ENCODE measurements at regions not wholly inside any gene's neighbourhood (a gene's known extent, or its start where the extent isn't known, plus 50 kb on each side); places are given as distances from the start of the nearest gene placed in this dataset.

DNA sequence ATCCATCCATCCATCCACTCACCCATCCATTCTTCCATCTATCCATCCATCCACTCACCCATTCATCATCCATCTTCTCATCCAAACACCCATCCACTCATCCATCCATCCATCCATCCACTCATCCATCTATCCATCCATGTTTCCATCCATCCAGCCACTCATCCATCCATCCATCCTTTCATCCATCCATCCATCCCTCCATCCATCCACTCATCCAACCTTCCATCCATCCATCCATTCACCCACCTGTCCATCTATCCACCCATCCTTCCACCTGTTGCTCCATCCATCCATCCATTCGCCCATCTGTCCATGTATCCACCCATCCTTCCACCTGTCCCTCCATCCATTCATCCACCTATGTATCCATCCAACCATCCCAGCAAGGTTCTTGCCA lies 378.4 kb upstream of the PFKP start:
- DNase-seq = no peak

- DNase-seq = no peak
Observed at GRCh38 chr10:2686691-2687090, 380.7 kb upstream of the PFKP start.

GRCh38 chr10:2682491-2682890 lies 384.9 kb upstream of the PFKP start:
- no peak for DNase-seq

DNA sequence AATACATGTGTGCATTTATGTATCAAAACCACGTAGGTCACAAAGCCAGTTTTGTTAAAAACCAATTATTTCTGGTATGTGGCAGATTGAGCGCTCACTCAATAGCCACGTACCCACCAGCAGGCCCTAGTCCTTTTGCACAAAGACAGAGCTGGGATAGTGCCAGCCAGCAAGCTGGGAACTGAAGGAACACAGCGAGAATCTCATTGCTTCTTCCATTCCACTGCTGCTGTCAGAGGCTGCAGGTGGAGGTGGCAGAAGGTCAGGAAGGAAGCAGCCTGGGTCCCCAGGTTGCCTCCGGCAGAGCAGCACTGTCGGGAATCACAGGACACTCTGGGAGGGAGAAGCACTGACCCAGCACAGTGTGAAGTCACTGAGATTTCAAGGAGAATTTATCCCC lies 385.5 kb upstream of the PFKP start:
- DNase-seq = no peak

- no peak for DNase-seq
Observed at GRCh38 chr10:2680821-2681220, 386.5 kb upstream of the PFKP start.

DNA sequence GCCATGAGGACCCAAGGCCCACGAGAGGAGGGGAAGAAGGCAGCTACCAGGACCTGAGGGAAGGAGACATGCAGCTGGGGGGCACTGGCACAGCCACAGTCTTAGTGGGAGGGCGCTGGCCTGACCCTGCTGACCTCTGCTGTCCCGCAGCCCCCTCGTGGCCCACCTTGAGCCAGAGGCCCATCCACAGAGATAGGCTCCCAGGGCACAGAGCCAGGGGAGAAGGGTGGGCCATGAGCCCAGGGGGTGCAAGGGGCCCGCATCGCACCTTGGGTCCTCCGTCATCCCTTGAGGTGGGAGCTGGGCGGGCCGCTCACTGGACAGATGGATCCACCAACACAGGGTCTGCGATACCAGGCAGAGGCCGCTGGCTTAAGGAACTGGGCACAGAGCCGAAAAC lies 387.7 kb upstream of the PFKP start:
- no peak for DNase-seq

DNA sequence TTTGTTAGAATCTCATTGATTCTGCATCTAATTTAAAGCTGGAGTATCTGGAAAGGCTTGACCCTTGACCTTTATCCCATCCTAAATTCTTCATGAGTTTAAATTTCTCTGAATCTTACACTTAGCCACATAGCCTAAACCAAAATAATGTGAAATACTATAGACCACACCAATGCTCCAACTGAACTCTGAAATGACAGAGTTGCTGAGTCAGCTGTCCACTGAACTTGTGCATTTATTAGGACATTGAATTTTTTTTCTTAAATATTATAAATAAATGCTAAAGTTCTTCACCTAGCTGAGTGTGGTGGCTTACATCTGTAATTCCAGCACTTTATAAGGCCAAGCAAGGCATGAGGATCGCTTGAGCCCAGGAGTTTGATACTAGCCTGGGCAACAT lies 390.9 kb upstream of the PFKP start:
- DNase-seq = no peak

- no peak for DNase-seq
Observed at GRCh38 chr10:2674451-2674850, 392.9 kb upstream of the PFKP start.

- no peak for DNase-seq
Observed at GRCh38 chr10:2670864-2671263, 396.5 kb upstream of the PFKP start.

- DNase-seq = no peak
Observed at GRCh38 chr10:2665772-2666171, 401.6 kb upstream of the PFKP start.

DNA sequence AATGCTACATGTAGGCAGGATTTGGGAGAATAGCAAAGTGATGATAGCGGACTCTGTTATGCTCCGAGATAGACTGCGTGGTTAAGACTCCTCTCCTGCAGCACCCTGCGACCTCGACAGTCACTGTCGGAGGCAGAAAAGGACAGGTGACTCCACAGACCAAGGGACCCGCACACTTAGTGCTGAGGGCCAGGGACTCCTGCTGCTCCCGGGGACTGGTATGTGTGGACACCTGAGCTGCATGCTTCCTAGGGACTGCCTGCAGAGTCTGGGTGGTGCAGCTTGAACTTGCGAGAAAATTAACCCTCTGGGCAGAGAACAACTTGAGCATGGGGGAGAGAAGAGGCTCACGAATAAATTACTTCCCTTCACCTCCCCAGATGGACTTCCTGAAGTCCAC lies 407.1 kb upstream of the PFKP start:
- no peak for DNase-seq

- DNase-seq = no peak
Observed at GRCh38 chr10:2659660-2660209, 407.6 kb upstream of the PFKP start.

GRCh38 chr10:2658780-2659179 lies 408.6 kb upstream of the PFKP start:
- no peak for DNase-seq

GRCh38 chr10:2650328-2650727 lies 417.0 kb upstream of the PFKP start:
- no peak for DNase-seq

- DNase-seq = no peak
Observed at GRCh38 chr10:2641028-2641427, 426.3 kb upstream of the PFKP start.

GRCh38 chr10:2633630-2634029 lies 433.7 kb upstream of the PFKP start:
- DNase-seq = no peak

DNA sequence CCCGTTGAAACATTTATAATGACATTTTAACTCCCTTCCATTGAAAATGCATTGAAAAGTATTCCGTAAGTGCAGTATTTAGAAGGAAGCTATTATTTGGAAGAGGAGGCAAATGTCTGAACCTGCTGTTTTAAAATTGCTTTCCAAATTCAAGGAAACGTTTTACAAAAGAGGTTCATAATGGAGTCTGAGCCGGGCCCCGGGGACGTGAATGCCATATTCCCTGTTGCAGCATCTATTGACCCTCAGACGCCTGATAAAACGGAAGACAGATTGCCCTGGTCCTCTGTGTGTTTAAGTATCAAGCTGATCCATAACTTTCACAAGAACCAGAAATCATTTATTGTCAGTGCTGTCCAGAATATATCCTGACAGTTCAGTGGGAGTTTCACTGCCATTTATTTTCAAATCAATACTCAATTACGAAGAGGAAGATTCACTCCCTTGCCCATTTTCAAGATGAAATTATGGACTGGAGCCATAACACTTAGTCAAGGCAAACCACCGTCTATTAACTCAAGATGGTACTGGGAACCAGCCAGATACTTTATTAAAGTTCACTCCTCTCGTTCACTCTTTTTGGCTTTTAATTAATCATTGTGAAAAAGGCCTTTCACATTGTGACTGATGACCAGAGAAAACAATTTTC lies 435.7 kb upstream of the PFKP start:
- DNase-seq = no peak

GRCh38 chr10:2628705-2629104 lies 438.6 kb upstream of the PFKP start:
- no peak for DNase-seq

DNA sequence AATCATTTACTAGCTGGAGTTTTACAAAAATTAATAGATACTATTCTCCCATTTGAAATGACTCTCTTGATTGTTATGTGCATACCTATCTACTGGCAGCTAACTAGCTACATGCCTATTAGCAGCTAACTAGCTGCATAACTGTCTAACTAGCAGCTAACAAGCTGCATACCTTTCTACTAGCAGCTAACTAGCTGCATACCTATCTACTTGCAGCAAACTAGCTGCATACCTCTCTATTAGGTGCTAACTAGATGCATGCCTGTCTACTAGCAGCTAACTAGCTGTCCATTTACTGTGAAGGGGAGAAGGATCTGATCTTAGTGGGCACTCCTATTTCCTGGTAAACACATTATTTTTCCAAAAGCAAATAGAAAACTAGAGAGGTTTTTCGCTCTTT lies 439.4 kb upstream of the PFKP start:
- no peak for DNase-seq

GRCh38 chr10:2625094-2625493 lies 442.3 kb upstream of the PFKP start:
- no peak for DNase-seq

DNA sequence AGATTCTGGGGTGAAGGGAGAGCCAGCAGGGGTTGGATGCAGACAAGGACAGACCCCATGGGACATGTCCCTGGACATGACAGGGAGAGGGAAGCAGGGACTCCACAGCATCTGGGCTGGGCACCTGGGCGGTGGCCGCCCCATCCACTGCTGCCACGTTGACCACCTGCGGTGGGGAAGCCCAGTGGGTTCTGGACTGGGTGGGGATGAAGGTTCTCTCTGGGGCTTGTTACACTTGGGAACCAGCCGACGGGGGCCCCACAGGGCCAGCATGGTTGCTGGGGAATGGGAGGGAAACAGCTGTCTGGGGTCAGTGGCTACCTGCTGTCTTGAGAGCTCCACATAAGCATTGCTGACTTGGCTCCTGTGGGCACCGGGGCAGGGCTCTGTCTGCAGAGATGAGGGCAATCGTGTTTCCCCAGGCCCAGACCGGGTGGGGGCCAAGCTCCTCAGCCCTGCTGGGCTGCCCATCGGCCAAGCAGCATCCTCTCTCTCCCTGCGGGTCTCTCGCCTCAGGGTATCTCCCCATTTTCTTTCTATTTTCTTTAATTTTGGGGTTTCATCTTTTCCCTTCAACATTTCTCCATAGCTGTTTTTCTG lies 443.6 kb upstream of the PFKP start:
- DNase-seq = no peak

DNA sequence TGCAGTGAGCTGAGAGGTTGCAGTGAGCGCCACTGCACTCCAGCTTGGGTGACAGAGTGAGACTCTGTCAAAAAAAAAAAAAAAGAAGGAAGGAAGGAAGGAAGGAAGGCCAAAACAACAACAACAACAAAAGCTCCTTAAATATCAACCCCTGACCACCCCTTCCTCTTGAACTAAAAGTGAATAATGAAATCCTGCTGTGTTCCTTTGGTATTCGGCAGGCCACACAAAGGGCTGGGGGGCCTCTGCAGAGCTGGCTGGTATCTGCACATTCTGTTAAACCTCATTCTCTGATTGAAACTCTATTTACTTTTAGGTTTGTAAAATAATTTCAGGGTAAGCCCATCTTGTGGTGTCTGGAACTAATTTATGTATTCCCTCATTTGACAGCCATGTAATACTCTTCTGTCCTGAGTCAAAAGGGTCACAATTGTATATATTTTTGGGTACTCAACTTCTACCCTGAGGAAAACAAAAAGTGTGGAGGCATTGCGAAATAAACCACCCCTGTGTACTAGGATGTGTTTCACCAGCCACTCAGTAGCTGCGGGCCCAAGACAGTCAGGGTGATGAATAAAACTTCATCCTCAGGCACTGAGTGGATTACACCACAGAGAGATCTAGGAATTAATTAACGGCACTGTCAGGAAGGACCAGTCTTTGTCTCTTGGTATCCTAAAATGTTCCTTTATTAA lies 446.4 kb upstream of the PFKP start:
- DNase-seq = no peak

DNA sequence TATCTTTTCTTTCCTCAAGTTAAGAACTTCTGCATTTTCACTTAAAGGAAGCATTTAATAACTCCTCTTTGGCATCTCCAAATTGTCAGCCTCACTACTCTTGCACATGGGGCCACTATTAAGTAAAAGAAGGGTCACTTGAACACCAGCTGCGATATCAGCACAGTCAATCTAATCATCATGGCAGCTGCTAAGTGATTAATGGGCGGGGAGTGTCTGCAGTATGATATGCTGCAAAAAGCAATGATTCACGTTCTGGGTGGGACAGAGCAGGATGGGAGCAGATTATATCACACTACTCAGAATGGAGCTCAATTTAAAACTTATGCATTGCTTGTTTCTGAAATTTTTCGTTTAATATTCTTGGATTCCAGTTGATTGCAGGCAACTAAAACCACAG lies 447.4 kb upstream of the PFKP start:
- no peak for DNase-seq

GRCh38 chr10:2619472-2619871 lies 447.9 kb upstream of the PFKP start:
- DNase-seq = no peak
